NCI-H345 treated with DMSO at 0.1 percent for 48 hours (cell line): ENCODE measurements at regions not wholly inside any gene's neighbourhood (a gene's known extent, or its start where the extent isn't known, plus 50 kb on each side); places are given as distances from the start of the nearest gene placed in this dataset.

ENCODE experiments used
- DNase-seq: peaks from one replicate; lab custom pipeline; 2025; ENCODE audit not compliant: unreplicated experiment; lab: John Stamatoyannopoulos, UW

GRCh38 chr14:44309331-44309730 is 197.8 kb downstream of the FSCB start:
- no peak for DNase-seq

DNA sequence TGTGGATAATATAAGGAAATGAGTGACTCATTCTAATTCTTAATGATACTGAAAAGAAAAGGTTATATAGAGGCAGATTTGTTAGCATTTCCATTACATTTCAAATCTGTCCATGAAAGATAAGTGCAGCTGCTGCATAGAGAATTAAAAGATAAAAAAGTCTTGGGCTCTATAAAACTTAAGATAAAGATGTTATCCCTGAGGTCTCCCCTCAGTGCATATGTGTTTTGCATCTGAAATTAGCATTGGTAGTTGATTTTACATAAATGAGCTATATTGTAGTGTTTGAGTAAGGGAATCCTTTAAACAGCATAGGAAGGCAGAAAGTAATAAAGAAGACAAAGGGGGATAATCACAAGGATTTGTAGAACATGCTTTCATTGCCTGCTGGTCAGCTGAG is 206.2 kb downstream of the FSCB start:
- no peak for DNase-seq

DNA sequence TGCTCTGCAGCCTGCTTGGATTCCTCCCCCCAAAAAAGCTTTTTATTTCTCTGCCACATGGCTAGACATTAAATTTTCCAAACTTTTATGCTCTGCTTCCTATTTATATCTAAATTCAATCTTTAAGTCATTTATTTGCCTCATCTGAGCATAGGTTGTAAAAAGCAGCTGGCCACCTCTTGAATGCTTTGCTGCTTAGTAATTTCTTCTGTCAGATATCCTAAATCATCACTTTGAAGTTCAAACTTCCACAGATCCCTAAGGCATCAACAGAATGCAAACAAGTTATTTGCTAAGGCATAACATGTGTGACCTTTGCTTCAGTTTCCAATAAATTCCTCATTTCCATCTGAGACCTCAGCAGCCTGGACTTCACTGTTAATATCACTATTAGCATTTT is 209.6 kb downstream of the FSCB start:
- no peak for DNase-seq

GRCh38 chr14:44291366-44291915 is 215.6 kb downstream of the FSCB start:
- no peak for DNase-seq

DNA sequence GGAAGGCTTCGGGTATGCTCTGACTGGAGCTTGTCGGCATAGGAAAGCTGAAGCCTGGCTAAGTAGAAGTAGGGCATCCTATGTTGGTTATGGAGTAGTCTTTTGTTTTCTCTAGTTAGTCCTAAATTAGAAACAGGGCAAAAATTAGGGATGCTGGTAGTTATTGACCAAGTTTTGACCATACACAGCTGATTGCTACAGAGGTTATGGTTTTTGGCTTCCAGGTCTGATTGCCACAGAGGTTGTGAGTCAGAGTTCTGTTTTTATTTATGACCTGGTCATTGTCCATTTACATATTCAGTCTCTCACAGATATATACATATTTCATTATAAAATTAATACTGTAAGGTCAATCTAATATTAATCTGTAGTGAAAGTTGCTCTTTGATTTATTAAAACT is 219.2 kb downstream of the FSCB start:
- no peak for DNase-seq

- no peak for DNase-seq
Measured at GRCh38 chr14:44286201-44286600, 220.9 kb downstream of the FSCB start.

GRCh38 chr14:44283836-44284235 is 223.2 kb downstream of the FSCB start:
- DNase-seq, result no peak

DNA sequence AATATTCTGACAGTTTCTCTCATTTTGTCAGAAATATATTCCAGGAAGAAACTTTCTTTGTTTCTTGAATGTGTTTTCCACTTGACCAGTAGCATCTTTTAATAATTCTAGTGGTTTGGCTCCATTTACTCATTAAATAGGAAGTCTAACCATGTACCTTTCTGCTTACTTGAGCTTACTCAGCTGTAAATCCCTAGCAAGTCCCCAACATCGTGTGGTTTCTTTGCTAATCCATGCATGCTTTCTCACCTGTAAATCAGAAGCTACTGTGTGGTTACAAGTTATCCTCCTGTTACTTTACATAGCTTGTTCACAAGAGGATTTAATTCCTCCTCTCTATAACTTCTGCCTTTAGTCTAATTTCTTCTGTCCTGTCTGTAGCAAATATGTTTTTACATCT is 227.7 kb downstream of the FSCB start:
- DNase-seq, result no peak

- no peak for DNase-seq
Measured at GRCh38 chr14:44271637-44272036, 235.4 kb downstream of the FSCB start.

- DNase-seq, result no peak
Measured at GRCh38 chr14:44271006-44271405, 236.1 kb downstream of the FSCB start.

GRCh38 chr14:44265246-44265645 is 241.8 kb downstream of the FSCB start:
- DNase-seq, result no peak

DNA sequence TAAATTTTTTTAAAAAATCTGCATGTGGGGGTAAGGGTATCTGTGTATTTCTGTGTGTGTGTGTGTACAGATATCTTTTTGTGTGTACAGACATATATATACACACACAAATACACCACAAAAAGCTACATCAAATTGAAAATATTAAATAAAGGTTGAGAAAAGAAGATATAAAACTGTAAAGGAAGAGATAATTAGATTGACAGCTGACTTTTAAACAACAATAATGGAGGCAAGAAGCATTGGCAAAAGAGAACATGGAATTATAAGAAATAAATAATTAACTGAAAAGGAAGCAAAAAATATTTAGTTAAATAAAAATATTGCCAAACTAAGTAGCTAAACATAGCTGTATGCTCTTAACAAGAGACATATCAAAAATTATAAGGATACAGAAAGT is 291.4 kb downstream of the FSCB start:
- no peak for DNase-seq

GRCh38 chr14:44211718-44212117 is 295.4 kb downstream of the FSCB start:
- DNase-seq, result no peak

DNA sequence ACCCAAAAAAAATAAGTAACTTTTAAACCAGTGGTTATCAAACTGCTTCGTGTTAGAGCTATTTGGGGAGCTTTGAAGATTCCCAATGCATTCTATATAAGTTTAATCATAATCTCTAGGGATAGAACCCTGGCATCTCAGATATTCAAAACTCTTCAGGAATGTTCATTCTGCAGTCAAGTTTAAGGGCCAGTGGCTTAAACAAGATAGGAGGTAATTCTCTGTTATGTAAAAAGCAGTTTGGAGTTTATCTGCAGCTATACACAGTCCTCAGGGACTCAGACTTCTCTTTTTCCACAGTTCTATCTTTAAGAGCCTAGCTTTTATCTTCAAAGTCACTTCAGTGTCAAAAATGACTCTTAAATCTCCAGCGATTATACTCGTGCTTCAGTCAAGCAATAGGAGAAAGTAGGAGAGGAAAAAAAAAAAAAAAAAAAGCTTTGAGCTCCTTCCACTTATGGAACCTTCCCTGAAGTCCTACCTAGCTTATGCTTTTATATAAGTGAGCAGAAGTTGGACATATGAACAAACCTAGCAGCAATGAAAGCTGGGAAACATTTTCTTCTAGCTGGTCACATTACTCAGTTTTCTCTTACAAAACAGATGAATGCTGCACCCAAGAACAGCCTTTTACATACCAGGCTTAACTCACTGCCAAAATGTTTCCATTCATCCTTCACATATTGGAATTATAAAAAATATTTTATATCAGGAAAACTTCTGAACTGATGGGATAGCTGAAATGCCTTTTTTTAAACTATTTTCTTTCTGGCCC is 302.8 kb downstream of the FSCB start:
- DNase-seq, result no peak

GRCh38 chr14:44180975-44181374 is 326.1 kb downstream of the FSCB start:
- DNase-seq, result no peak

DNA sequence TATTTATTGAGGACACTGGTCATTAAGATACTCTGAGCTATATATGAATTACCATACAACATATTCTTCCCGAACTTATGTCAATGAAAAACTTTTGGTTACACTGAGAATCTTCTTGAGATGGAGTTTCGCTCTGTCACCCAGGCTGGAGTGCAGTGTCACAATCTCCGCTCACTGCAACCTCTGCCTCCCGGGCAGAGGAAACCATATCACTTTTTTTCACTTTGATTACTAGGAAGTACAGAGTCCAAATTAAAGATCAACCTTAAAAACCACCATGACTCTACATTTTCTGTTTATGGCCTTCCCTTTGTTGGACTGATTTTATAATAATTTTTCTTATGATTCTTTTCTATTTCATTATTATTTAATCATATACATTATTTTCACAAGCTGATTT is 336.5 kb downstream of the FSCB start:
- no peak for DNase-seq

DNA sequence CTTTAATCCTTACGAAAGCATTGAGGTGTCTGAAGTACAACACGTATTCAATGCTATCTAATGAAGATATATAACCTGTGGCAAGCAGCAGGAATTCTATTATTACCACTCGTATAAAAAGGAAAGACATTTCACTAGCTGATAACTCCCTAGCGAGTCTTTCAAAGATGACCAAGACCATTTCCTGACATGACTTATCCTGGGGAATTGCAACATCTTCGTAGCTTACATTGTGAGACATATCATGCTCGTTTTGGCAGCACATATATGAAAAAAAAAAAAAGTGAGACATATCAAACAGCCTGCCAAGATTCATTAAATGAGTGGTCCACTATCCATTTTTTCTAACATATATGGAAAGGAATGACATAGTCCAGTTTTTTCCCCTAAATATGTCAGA is 337.0 kb downstream of the FSCB start:
- no peak for DNase-seq

GRCh38 chr14:44168566-44168965 is 338.5 kb downstream of the FSCB start:
- DNase-seq, result no peak

DNA sequence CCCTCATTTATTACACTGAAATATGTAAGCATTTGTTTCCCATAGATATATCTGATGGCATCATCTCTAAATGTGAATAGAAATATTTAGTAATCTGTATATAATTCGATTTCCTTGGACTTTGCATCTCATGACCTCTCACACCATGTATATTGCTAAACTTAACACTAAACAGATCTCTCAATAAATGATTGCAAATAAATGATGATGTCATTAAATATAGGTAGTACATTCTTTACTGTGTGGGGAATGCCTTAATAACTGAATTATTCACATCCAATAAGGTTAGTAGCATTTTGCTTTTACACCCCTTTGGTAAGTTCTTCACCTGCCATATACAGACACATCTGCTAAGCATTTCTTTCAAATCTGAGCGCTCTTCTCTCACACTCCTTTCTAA is 340.5 kb downstream of the FSCB start:
- DNase-seq, result no peak

DNA sequence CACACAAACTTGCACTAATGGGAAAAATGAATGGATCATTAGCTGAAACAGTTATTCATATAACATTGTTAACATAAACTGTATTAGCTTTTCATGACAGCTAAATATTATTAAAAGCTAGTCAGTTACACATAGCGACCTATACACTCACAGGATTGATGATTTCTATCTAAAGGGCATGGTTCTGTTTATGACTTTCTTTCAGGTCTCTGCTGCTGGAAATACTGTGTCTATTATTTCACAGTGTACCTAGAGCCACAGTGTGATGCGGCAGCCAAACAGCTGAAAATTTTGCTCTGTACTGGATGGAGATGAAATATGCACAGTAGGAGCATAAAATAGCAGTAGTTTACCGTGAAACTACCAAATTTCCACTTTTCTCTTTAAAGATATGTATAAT is 341.1 kb downstream of the FSCB start:
- DNase-seq, result no peak

- no peak for DNase-seq
Measured at GRCh38 chr14:44165286-44165685, 341.8 kb downstream of the FSCB start.

GRCh38 chr14:44163946-44164345 is 343.1 kb downstream of the FSCB start:
- DNase-seq, result no peak

DNA sequence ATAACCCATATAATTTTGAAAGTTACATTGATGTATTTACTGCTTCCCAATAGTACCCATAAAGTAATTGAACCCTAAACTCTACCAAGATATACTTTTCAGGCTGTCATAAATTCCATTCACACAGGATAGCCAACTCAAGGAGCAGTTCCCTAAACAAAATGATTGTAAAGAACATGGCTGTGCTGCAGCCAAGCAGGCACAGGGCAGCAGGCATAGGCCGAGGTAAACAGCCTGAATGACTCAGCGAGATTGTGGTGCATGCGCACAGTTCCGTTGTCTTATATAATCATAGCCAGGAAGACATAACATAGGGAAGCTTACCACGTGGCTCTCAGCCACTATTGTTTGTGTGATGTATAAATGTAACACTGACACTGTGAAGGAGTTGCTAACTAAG is 344.9 kb downstream of the FSCB start:
- DNase-seq, result no peak
